ENCODE measurements at regions not wholly inside any gene's neighbourhood (a gene's known extent, or its start where the extent isn't known, plus 50 kb on each side); places are given as distances from the start of the nearest gene placed in this dataset.

- TF ChIP-seq POLR2A (IDR thresholded peaks at IDR 0.05) (no peak), CTCF (IDR thresholded peaks at IDR 0.05) (no peak)
Measured at GRCh38 chr10:131674130-131674529, 226.7 kb upstream of the PPP2R2D start.

Measured in uterus (tissue), 2 donors.